CD1c-positive myeloid dendritic cell (primary cell): ENCODE measurements at regions not wholly inside any gene's neighbourhood (a gene's known extent, or its start where the extent isn't known, plus 50 kb on each side); places are given as distances from the start of the nearest gene placed in this dataset.

Experiments
- DNase-seq: peaks from one replicate; pipeline ENCODE4 v3.0.0-alpha.2; 2016; ENCODE audit errors: extremely low spot score

GRCh38 chr3:127458696-127459604, 131.6 kb downstream of the TPRA1 start:
- peak; percentile 25 for DNase-seq

GRCh38 chr3:127457546-127458145, 132.9 kb downstream of the TPRA1 start:
- DNase-seq, result no peak

GRCh38 chr3:127457094-127457475, 133.4 kb downstream of the TPRA1 start:
- peak; percentile 38 for DNase-seq

GRCh38 chr3:127456471-127457093, 134.0 kb downstream of the TPRA1 start:
- peak; percentile 20 for DNase-seq

GRCh38 chr3:127455541-127456450, 134.7 kb downstream of the TPRA1 start:
- DNase-seq, result peak; percentile 64

GRCh38 chr3:127454968-127455367, 135.6 kb downstream of the TPRA1 start:
- no peak for DNase-seq

GRCh38 chr3:127454051-127454450, 136.5 kb downstream of the TPRA1 start:
- DNase-seq, result no peak

GRCh38 chr3:127452321-127452821, 138.2 kb downstream of the TPRA1 start:
- no peak for DNase-seq

GRCh38 chr3:127451321-127451720, 139.2 kb downstream of the TPRA1 start:
- no peak for DNase-seq

- DNase-seq, result no peak
These were observed 140.2 kb downstream of the TPRA1 start for GRCh38 chr3:127450331-127450730.

GRCh38 chr3:127449486-127450212, 140.9 kb downstream of the TPRA1 start:
- DNase-seq, result no peak

GRCh38 chr3:127448671-127449070, 141.9 kb downstream of the TPRA1 start:
- no peak for DNase-seq

- DNase-seq, result no peak
These were observed 142.4 kb downstream of the TPRA1 start for GRCh38 chr3:127448161-127448561.

- DNase-seq, result no peak
These were observed 143.8 kb downstream of the TPRA1 start for GRCh38 chr3:127446756-127447155.

- no peak for DNase-seq
These were observed 144.8 kb downstream of the TPRA1 start for GRCh38 chr3:127445581-127446343.

GRCh38 chr3:127444761-127445160, 145.8 kb downstream of the TPRA1 start:
- no peak for DNase-seq

- no peak for DNase-seq
These were observed 146.8 kb downstream of the TPRA1 start for GRCh38 chr3:127443581-127444375.

- DNase-seq, result no peak
These were observed 148.0 kb downstream of the TPRA1 start for GRCh38 chr3:127442506-127442905.

GRCh38 chr3:127441764-127442163, 148.8 kb downstream of the TPRA1 start:
- DNase-seq, result no peak
